Iris pigment epithelial cell (primary cell): ENCODE measurements at regions not wholly inside any gene's neighbourhood (a gene's known extent, or its start where the extent isn't known, plus 50 kb on each side); places are given as distances from the start of the nearest gene placed in this dataset.
"Not testable (repeated sequence)": the region's sequence is repeated elsewhere in the genome, so short reads cannot be mapped to it uniquely, and the experiment has no call there.

Source experiments
- DNase-seq: peaks from one replicate; pipeline ENCODE4 v3.0.0-alpha.2; 2011; ENCODE audit warnings: low read depth

DNA sequence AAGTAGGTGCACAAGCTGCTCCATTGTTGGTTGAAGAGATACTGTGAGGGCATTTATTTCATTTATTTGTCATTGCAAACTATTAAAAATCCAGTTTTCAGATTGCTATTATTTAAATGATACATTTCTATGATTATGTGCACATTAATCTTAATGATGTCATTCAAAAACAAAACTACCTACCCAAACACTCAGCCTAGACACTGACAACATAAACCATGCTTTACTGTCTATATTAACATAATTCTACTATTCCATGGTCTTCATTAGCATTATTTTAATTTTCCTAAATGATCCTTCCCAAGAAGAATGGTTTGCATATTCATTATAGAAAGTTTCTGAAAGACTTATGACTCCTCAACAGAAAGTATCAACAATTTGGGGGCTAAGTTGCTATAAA, 813.0 kb upstream of the SLITRK5 start:
- DNase-seq: no peak

DNA sequence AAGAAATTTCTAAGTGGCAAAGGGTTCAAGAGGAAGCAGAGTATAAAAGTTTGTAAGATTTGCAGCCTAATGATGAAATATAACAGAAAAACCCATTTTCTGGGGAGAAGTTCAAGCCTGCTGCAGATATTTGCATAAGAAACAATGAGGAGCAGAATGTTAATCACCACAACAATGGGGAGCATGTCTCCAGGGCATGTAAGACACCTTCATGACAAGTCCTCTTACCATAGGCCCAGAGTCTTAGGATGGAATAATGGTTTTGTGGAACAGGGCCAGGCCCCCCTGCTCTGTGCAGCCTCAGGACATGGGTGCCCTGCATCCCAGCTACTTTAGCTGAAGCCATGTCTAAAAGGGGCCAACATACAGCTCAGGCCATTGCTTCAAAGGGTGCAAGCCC, 809.0 kb upstream of the SLITRK5 start:
- no peak for DNase-seq

DNA sequence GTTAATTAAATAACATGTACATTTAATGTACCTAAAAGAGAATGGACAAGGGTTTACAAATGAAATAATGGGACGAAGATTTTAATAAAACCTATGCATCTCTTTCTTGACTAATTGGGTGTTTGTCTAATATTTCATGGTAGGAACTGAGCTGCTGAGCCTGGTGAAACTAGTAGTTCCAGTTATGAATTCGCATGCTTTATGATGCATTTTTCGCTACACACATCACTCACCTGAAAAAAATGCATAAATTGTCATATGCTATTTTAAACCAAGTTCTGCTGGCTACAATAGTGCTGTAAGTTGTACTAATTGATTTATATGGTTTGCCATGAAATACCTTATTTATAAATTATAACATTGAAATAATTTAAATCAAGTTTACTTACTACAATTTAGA, 806.8 kb upstream of the SLITRK5 start:
- DNase-seq: no peak

DNA sequence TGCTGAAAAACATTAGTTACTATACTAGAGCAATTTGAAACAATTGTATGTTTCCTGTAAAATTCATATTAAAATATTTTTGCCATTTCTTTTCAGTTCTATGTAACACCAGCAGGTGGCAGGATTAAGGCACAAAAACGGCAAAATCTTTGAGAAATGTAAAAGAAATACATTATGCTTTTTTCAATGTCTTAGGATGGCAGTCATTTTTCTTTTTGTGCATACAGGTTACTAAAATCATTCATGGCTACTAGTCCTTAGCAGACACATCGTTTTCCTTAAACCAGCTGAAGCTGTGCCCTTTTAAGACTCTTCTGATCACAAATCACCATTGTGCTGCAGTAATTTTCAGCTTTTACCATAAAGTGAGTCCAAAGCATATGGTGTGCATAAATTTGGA, 800.7 kb upstream of the SLITRK5 start:
- peak; percentile 12 for DNase-seq

GRCh38 chr13:86877441-86877840, 793.7 kb upstream of the SLITRK5 start:
- no peak for DNase-seq

GRCh38 chr13:86878781-86879180, 792.4 kb upstream of the SLITRK5 start:
- no peak for DNase-seq

GRCh38 chr13:86881390-86881789, 789.8 kb upstream of the SLITRK5 start:
- no peak for DNase-seq

- no peak for DNase-seq
Observed at GRCh38 chr13:86882107-86882506, 789.1 kb upstream of the SLITRK5 start.

DNA sequence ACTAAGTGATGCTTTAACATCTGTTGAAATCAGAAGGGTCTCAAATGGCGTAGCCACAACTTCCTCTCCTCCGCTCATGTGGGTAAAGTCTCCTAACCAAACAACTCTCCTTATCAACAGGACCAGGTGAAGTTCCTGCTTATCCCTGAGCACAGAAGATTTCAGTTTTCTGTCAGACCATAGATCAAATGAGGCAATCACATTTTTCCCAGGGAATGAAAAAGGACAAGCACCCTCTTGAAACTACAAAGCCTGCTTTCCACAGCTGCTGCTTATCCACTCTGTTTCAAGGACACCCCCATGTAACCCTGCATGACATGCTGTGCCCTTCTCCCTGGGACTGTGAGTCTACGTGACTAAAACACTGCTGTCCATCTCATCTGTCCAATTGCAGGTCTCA, 788.3 kb upstream of the SLITRK5 start:
- DNase-seq: no peak

DNA sequence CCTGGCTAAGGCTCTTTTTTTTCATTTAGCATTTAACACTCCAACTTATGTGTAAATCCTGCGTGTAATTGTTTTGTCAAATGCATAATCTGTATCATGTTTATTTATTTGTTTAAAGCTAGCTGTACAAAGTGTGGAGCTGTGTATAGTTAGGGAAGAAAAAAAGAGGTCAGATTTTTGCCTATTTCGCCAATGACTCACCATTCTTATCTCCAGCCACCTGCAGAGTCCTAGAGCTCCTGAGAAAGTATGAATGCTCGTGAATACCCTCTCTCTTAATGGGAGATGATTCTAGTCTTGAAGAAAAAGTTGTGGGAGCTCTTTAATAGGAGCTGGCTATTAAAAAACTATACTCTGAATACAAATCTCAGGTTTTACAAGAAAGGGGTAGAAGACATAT, 778.8 kb upstream of the SLITRK5 start:
- DNase-seq: peak; percentile 14

DNA sequence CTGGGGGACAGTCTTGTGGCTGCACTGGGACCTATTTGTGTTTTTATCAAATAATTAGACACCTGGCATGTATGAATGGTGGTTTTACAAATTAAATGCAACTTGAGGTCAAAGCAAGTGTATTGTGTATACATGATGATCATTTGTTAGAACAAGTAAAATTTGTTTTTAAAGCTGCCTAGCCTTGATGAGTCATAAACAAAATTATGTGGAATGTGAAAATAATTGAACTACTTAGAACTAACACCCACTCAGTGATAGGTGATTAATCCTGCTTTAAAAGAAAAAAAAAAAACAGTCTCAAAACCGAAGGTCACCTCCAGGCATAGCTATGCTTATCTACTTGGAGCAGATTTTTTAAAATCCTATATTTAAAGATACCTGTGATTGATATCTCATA, 770.3 kb upstream of the SLITRK5 start:
- no peak for DNase-seq

DNA sequence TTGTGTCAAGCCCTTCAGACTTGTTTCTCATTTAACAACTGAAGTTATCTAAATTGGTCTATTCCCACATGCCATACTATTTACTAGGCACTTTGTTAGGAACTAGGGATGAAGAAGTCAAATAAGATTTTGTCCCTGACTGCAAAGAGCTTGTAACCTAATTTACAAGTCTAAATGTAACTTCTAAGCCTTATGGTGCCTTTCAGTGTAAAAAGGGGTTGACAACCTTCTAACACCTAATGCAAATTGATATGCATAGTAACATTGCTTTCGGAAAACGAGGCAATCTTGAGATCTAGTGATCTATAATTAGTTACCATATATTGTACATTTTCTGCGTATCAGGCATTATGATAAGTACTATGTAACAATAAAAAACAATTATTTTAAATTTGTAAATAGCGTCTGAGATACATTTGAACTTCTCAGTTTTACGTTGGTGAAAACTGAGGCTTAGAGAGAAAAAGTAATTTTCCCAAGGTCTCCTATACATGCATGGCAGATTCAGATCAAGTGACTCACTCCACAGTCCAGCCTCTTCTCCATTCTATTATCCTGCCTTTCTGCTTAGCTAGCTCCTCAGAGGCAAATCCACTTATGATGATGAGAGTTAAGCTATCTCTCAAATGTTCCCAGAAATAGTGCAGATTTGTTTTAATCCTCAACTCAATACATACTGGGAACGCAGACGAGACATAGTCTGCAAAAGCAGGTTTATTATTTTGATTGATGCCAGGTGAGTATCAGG, 764.9 kb upstream of the SLITRK5 start:
- DNase-seq: peak; percentile 26

DNA sequence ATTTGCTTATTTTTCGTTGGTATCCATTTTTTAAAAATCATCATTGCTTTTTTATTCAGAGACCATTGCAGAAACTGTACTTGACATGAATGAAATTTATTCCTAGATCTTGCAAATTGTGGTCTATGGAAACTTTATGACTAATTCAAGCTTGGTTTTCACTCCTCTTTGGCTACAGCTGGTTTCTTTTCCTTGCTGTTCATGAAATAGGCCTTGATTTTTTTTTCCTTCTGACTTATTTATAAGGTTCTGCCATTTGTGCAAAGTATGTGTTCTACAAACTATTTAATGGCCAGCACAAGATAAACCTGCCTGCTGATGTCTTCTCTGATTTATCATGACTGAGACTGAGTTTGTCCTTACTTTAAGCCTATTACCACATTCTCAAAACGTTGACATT, 764.0 kb upstream of the SLITRK5 start:
- peak; percentile 15 for DNase-seq

DNA sequence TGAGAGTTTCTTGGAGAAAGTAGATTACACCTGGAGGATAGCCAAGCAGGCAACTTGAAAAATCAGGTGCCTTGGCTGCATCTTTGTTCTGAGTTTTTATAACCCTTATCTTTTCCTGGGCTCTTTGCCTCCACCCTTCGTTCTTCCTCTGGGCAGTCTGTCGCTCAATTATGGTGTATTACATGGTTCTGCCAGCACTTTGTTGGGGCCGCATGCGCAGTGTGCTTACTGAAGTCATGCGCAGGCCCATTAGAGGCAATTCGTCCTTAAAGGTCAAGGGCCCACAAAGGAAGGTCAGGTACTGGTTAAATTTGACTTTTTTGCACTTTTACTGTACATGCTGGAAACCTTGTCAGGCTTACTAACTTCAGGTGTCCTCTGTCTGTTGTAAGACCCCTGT, 761.9 kb upstream of the SLITRK5 start:
- no peak for DNase-seq

DNA sequence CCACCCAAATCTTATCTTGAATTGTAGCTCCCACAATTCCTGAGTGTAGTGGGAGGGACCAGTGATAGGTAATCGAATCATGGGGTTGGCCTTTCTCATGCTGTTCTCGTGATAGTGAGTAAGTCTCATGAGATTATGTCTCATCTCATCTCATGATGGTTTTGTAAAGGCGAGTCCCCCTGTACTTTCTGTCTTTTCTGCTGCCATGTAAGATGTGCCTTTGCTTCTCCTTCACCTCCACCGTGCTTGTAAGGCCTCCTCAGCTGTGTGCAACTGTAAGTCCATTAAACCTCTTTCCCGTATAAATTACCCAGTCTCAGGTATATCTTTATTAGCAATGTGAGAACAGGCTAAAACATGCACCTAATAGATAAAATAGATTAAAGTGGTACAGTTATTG, 756.4 kb upstream of the SLITRK5 start:
- DNase-seq: no peak

GRCh38 chr13:86917438-86917837, 753.7 kb upstream of the SLITRK5 start:
- not testable (repeated sequence) for DNase-seq

- DNase-seq: no peak
Observed at GRCh38 chr13:86918682-86919081, 752.5 kb upstream of the SLITRK5 start.

- no peak for DNase-seq
Observed at GRCh38 chr13:86920961-86921360, 750.2 kb upstream of the SLITRK5 start.

GRCh38 chr13:86922936-86923335, 748.2 kb upstream of the SLITRK5 start:
- DNase-seq: peak; percentile 11

- not testable (repeated sequence) for DNase-seq
Observed at GRCh38 chr13:86926916-86927315, 744.3 kb upstream of the SLITRK5 start.

DNA sequence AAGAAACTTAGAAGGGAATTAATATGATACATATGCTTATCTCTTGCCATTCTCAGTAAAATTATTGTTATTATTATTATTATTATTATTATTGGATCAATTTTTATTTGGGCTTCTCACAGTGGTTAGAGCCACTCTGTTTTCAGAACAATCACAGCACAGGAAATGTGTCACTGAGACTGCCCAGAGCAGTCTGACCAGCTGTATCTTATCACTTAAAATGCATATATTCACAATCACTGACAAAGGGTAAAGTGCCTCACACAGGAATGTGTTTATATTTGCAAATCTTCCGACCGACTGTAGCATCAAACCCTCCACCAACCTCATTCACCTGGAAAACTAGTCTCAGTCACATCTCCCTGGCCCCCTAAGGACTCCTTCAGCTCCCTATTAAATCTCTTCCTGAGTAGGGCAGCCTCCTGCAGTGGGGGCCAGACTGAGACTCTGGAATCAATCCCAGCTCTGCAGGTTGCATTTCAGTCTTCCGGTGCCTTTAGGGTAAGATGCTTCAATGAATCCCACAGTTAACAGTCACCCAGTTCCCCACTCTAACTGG, 738.3 kb upstream of the SLITRK5 start:
- peak; percentile 3 for DNase-seq

DNA sequence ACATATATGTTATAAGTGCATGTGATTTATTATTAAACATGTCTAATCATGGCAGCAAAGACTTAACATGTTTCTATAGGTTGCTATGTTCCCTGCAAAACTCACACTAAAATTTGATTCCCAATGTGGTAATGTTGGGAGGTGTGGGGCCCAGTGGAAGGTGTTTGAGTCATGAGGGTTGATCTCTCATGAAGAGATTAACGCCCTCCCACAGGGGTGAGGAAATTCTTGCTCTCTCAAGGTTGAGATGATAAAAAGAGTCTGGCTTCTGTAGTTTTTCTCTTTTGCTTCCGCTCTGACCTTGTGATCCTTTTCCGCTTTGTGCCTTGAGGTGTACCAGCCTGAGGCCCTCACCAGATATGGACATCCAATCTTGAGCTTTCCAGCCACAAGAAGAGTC, 737.5 kb upstream of the SLITRK5 start:
- no peak for DNase-seq

DNA sequence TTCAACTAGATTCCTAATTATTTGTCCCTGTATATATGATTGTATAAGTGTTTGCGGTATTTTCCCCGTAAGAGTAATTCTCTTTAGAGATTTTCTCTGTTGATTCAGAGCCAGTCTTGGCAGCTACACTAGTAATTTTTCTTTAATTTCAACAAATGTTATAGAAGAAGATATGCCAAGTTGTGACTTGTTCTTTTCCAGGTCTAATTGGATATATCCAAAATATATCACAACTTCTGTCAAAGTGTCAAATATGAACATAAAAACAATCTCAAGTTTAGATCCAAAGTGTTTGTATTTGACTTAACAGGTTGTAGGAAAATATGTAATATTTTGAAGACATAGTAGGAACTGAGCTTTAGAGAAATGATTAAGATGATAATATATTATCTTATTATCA, 733.9 kb upstream of the SLITRK5 start:
- no peak for DNase-seq

GRCh38 chr13:86945584-86945983, 725.6 kb upstream of the SLITRK5 start:
- peak; percentile 3 for DNase-seq
